HG03439 (cell line): ENCODE measurements at regions not wholly inside any gene's neighbourhood (a gene's known extent, or its start where the extent isn't known, plus 50 kb on each side); places are given as distances from the start of the nearest gene placed in this dataset.
"Not testable (repeated sequence)": the region's sequence is repeated elsewhere in the genome, so short reads cannot be mapped to it uniquely, and the experiment has no call there.

Experiments
- ATAC-seq: cut with Tn5 transposase; IDR thresholded peaks from one replicate; pipeline ENCODE4 v1.9.1; 2021; ENCODE audit warnings: mild to moderate bottlenecking, moderate library complexity; ENCODE audit not compliant: unreplicated experiment

- ATAC-seq = no peak
These were observed 130.8 kb upstream of the POC5 start for GRCh38 chr5:75848077-75848476.

GRCh38 chr5:75847561-75848021 lies 130.4 kb upstream of the POC5 start:
- ATAC-seq = peak; percentile 81

- no peak for ATAC-seq
These were observed 127.1 kb upstream of the POC5 start for GRCh38 chr5:75844301-75844700.

- ATAC-seq = no peak
These were observed 126.1 kb upstream of the POC5 start for GRCh38 chr5:75843319-75843718.

- ATAC-seq = no peak
These were observed 122.3 kb upstream of the POC5 start for GRCh38 chr5:75839547-75839946.

- ATAC-seq = no peak
These were observed 120.1 kb upstream of the POC5 start for GRCh38 chr5:75837258-75837841.

GRCh38 chr5:75831561-75831960 lies 114.3 kb upstream of the POC5 start:
- ATAC-seq = no peak

- no peak for ATAC-seq
These were observed 110.8 kb upstream of the POC5 start for GRCh38 chr5:75828029-75828428.

GRCh38 chr5:75824323-75824722 lies 107.1 kb upstream of the POC5 start:
- ATAC-seq = no peak

GRCh38 chr5:75823811-75824210 lies 106.6 kb upstream of the POC5 start:
- no peak for ATAC-seq

GRCh38 chr5:75818661-75819060 lies 101.4 kb upstream of the POC5 start:
- no peak for ATAC-seq

- ATAC-seq = not testable (repeated sequence)
These were observed 82.5 kb upstream of the POC5 start for GRCh38 chr5:75799695-75800094.

GRCh38 chr5:75769338-75769737 lies 52.1 kb upstream of the POC5 start:
- not testable (repeated sequence) for ATAC-seq
